GM10266 (cell line): ENCODE measurements at regions not wholly inside any gene's neighbourhood (a gene's known extent, or its start where the extent isn't known, plus 50 kb on each side); places are given as distances from the start of the nearest gene placed in this dataset.

Experiments used
- DNase-seq: peaks from one replicate; pipeline ENCODE4 v3.0.0; 2012; ENCODE audit errors: extremely low spot score
- TF ChIP-seq, protein P1 (sequence below): IDR thresholded peaks from 2 replicates; pipeline ENCODE4 v1.5.1; 2012; ENCODE audit warnings: mild to moderate bottlenecking, low read depth; ENCODE audit not compliant: control insufficient read depth, insufficient read depth; ENCODE audit errors: missing control alignments

DNA sequence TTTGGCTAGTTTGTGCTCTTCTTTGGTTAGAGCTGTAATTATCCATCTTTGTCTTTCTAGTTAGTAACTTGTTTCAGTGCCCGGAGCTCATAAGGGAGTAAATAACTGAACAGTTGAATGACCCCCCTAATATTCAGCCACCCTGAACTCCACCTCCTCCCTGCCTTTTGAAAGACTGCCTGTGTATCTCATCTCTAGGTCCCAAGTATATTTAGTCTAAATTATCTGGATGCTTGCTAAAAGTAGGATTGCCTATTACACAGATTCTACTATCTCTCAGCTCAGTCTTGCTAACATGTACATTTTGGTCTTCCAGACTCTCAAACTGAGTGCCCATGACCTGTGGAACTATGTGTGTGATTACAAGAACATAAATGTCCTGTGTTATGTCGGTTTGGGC lies 145.9 kb downstream of the GJA1 start:
- TF ChIP-seq, protein P1, sequence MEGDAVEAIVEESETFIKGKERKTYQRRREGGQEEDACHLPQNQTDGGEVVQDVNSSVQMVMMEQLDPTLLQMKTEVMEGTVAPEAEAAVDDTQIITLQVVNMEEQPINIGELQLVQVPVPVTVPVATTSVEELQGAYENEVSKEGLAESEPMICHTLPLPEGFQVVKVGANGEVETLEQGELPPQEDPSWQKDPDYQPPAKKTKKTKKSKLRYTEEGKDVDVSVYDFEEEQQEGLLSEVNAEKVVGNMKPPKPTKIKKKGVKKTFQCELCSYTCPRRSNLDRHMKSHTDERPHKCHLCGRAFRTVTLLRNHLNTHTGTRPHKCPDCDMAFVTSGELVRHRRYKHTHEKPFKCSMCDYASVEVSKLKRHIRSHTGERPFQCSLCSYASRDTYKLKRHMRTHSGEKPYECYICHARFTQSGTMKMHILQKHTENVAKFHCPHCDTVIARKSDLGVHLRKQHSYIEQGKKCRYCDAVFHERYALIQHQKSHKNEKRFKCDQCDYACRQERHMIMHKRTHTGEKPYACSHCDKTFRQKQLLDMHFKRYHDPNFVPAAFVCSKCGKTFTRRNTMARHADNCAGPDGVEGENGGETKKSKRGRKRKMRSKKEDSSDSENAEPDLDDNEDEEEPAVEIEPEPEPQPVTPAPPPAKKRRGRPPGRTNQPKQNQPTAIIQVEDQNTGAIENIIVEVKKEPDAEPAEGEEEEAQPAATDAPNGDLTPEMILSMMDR = no peak
- DNase-seq = no peak

DNA sequence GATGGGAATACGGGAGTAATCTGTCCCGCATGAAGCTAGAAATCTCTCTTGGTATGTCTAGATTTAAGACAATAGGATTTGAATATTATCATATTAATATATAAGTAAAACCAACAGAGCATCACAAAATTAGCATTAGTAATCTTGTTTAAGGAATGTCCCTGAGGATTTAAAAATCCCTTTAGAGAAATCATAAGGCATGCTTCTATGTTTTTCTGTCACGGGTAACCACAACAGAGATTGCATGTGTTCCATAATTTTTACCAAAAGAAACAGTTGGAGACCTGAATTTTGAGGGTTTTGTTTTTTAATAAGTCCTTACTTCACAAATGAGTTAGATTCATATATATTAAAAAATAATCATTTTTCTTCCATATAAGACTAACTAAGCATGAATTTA lies 146.8 kb downstream of the GJA1 start:
- no peak for DNase-seq
- TF ChIP-seq, protein P1 = no peak

DNA sequence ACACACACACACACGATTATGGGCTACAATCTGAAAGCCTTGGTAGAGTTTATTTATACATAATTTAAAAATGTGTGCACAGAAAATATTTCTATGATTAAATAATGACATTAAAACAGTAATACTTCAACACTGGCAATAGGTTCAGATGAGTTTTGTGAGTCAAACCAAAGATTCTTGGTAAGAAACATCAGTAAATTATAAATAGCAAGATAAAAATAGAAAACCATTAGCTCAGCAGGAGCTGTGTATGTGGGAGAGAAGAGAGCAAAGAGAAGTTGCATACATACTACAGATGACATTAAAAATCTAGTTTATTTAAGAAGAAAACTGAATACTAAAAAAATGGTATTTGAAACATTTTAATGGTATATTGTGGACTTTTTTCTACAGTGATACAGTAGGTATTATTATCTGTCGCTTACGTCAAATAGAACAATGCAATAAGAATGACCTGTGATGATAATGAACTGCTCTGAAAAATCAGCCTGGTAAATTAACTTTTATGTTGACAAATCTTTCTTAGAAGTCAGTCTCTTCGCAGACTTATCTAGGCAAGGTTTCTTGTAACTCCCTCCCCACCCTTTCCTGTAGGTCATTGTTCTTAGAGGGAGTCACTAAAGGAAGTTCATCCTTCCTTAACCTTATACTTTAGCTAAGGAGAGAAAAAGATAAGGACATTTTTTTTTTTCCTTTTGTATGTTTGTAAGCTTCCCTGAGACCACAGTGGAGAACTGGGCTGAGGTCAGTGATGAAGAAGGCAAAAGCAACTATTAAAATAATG lies 149.3 kb downstream of the GJA1 start:
- DNase-seq = no peak
- TF ChIP-seq, protein P1 = no peak

DNA sequence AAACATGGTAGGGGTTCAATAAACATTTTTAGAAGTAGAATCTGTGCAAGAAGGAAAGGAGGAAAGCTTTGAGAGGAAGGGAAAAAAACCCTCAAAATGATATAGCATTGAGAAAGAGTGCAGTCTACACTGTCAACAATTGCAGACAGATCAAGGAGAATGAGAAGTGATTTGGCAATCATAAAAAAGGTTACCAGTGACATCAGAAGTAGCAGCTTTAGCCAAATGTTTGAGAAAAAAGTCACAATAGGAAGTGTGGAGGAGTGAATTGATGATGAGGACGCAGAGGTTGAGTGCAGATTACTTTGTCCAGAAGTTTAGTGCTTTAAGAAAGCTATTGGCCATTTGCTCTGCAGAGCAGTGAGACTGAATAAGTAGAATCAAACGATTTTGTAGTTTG lies 155.0 kb downstream of the GJA1 start:
- TF ChIP-seq, protein P1 = no peak
- DNase-seq = no peak

DNA sequence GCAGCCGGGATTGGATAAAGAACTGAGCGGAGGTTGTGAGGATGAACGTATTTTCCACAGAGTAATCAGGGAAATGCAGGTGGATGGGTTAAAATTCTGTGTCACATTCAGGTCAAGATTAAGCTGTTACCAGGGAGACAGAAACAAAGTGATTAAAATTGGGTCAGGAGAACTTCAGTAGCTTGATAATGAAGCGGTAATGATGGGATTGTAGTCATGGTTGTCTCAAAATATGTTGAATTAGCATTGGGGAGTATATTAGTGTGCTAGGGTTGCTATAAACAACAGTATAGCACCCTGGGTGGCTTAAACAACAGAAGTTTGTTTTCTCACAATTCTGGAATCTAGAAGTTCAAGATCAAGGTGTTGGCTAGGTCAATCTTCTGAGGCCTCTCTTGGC lies 155.5 kb downstream of the GJA1 start:
- TF ChIP-seq, protein P1 = no peak
- no peak for DNase-seq

DNA sequence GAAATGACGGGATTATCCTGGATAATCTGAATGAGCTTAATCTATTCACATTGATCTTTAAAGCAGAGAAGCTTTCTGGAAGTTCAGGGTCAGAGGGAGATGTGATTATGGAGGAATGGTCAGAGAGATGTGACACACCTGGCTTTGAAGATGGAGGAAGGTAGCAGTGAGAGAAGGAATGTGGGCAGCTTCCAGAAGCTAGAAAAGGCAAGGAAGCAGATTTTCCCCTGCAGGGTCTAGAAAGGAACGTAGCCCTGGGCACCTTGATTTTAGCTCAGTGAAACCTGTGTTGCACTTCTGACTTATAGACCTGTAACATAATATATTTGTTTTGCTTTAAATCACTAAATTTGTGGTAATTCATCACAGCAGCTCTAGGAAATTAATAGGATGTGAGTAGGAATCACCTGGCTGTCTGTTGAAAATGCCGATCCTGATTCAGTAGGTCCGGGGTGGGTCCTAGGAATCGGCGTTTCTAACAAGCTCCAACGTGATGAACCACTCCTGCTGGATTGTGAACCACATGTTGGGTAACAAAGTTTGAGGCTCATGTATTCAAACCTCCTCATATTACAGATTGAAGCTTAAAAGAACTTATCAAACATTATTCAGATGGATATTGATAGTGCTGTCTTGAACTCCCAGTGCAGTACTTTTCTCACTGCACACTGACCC lies 157.0 kb downstream of the GJA1 start:
- DNase-seq = no peak
- TF ChIP-seq, protein P1 = no peak
